ENCODE measurements at regions not wholly inside any gene's neighbourhood (a gene's known extent, or its start where the extent isn't known, plus 50 kb on each side); places are given as distances from the start of the nearest gene placed in this dataset.
"Not testable (repeated sequence)": the region's sequence is repeated elsewhere in the genome, so short reads cannot be mapped to it uniquely, and the experiment has no call there.

DNA sequence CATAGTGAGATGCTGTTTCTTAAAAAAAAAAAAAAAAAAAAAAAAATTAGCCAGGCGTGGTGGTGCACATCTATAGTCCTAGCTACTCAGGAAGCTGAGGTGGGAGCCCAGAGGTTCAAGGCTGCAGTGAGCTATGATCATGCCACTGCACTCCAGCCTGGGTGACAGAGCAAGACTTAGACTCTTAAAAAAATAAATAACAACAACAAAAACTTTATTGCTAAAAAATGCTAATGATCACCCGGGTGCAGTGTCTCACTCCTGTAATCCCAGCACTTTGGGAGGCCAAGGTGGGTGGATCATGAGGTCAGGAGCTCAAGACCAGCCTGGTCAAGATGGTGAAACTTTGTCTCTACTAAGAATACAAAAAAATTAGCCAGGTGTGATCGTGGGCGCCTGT lies 119.5 kb upstream of the RAB4A start:
- TF ChIP-seq, protein P1, sequence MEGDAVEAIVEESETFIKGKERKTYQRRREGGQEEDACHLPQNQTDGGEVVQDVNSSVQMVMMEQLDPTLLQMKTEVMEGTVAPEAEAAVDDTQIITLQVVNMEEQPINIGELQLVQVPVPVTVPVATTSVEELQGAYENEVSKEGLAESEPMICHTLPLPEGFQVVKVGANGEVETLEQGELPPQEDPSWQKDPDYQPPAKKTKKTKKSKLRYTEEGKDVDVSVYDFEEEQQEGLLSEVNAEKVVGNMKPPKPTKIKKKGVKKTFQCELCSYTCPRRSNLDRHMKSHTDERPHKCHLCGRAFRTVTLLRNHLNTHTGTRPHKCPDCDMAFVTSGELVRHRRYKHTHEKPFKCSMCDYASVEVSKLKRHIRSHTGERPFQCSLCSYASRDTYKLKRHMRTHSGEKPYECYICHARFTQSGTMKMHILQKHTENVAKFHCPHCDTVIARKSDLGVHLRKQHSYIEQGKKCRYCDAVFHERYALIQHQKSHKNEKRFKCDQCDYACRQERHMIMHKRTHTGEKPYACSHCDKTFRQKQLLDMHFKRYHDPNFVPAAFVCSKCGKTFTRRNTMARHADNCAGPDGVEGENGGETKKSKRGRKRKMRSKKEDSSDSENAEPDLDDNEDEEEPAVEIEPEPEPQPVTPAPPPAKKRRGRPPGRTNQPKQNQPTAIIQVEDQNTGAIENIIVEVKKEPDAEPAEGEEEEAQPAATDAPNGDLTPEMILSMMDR (IDR thresholded peaks at IDR 0.05) = not testable (repeated sequence)
- TF ChIP-seq POLR2A, POLR2AphosphoS5 (IDR thresholded peaks at IDR 0.05): not testable (repeated sequence)

All from breast epithelium (tissue), 3 donors.